Parathyroid adenoma (tissue), 2 donors: ENCODE measurements at regions not wholly inside any gene's neighbourhood (a gene's known extent, or its start where the extent isn't known, plus 50 kb on each side); places are given as distances from the start of the nearest gene placed in this dataset.

ENCODE experiments used
- H2AFZ ChIP-seq: fragments of 300-600 bp; sonication (generic); one replicate; pipeline ENCODE4 v1.7.0; 2017; ENCODE audit warnings: antibody characterized with exemption, mild to moderate bottlenecking
- H3K27ac ChIP-seq: fragments of 300-600 bp; sonication (generic); one replicate; pipeline ENCODE4 v1.7.0; 2017
- H3K27me3 ChIP-seq: fragments of 300-600 bp; sonication (generic); one replicate; pipeline ENCODE4 v1.7.0; 2017; ENCODE audit warnings: low read length; ENCODE audit not compliant: control insufficient read depth, insufficient read depth
- H3K36me3 ChIP-seq: fragments of 300-600 bp; sonication (generic); one replicate; pipeline ENCODE4 v1.7.0; 2017; ENCODE audit warnings: low read length; ENCODE audit not compliant: control insufficient read depth, insufficient read depth
- H3K4me1 ChIP-seq: fragments of 300-600 bp; sonication (generic); one replicate; pipeline ENCODE4 v1.7.0; 2017; ENCODE audit warnings: control low read depth
- H3K4me2 ChIP-seq: fragments of 300-600 bp; sonication (generic); one replicate; pipeline ENCODE4 v1.7.0; 2017; ENCODE audit warnings: low read length
- H3K4me3 ChIP-seq: fragments of 300-600 bp; sonication (generic); one replicate; pipeline ENCODE4 v1.7.0; 2017; ENCODE audit warnings: low read depth, low read length
- H3K79me2 ChIP-seq: fragments of 300-600 bp; sonication (generic); one replicate; pipeline ENCODE4 v1.7.0; 2017; ENCODE audit warnings: control low read depth
- H3K9ac ChIP-seq: fragments of 300-600 bp; sonication (generic); one replicate; pipeline ENCODE4 v1.7.0; 2017; ENCODE audit warnings: mild to moderate bottlenecking
- H3K9me3 ChIP-seq: fragments of 300-600 bp; sonication (generic); one replicate; pipeline ENCODE4 v1.7.0; 2017; ENCODE audit warnings: low read length; ENCODE audit not compliant: control insufficient read depth
- CTCF ChIP-seq: fragments of 300-600 bp; sonication (generic); IDR thresholded peaks from one replicate; pipeline ENCODE4 v1.7.0; 2017; ENCODE audit warnings: antibody characterized with exemption, mild to moderate bottlenecking
- donor health status: primary hyperparathyroidism.

DNA sequence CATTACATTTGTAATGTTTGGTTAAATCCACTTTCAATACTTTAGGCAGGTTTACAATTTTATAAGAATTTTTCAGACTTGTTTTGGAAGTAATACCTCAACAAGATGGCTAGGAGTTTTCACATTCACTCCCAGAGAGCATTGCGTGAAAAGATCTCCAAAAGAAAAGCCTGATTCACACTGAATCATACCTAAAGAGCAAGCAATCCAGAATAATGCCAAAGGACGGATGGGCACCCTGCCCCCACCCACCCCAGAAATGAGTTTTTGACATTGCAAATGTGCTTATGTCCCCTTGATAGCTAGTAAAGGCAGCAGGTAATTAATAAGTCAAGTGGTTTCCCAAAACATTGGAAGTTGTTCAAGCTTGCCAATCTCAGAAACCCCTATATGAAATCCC is 557.7 kb upstream of the TENM3 start:
- H3K4me1 ChIP-seq: no peaks in the 10 kb centered on the region
- no peak for TF ChIP-seq CTCF
- H3K27ac ChIP-seq: no peak overlapping the region
- H2AFZ ChIP-seq: no peak overlapping the region
- H3K36me3 ChIP-seq: no peaks in the 10 kb centered on the region
- no peak overlapping the region for H3K9ac ChIP-seq
- H3K27me3 ChIP-seq: no peaks in the 10 kb centered on the region
- no peaks in the 10 kb centered on the region for H3K9me3 ChIP-seq
- no peak overlapping the region for H3K4me2 ChIP-seq
- H3K4me3 ChIP-seq: no peak overlapping the region
- H3K79me2 ChIP-seq: no peaks in the 10 kb centered on the region

- H2AFZ ChIP-seq: no peak overlapping the region
- no peaks in the 10 kb centered on the region for H3K4me1 ChIP-seq
- H3K4me3 ChIP-seq: no peak overlapping the region
- no peak overlapping the region for H3K27ac ChIP-seq
- H3K4me2 ChIP-seq: no peak overlapping the region
- no peaks in the 10 kb centered on the region for H3K9me3 ChIP-seq
- H3K9ac ChIP-seq: no peak overlapping the region
- H3K79me2 ChIP-seq: no peaks in the 10 kb centered on the region
- no peaks in the 10 kb centered on the region for H3K36me3 ChIP-seq
- no peaks in the 10 kb centered on the region for H3K27me3 ChIP-seq
- no peak for TF ChIP-seq CTCF
Observed at GRCh38 chr4:181685911-181686310, 557.3 kb upstream of the TENM3 start.

DNA sequence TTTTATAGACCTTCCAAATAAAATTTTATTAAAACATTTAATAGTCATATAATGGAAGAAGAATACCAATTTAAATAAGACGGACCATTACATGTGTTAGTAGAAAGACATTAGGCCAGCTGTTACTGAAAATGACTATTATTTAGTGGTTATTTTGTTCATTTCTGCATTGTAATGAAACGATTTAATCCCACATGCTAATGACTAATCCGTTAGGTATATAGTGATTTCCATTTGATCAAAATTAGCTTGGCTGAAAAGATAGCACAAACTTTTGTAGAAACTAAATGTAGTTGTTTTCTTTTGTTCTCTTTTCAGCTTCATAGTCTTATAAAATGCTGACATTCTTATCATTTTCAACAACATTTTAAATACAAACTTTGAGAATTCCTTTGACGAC is 556.1 kb upstream of the TENM3 start:
- no peak for TF ChIP-seq CTCF
- Histone ChIP-seq H3K4me1 (no peaks in the 10 kb centered on the region), H3K27me3 (no peaks in the 10 kb centered on the region), H3K9ac (no peak overlapping the region), H3K79me2 (no peaks in the 10 kb centered on the region), H3K9me3 (no peaks in the 10 kb centered on the region), H3K4me2 (no peak overlapping the region), H3K36me3 (no peaks in the 10 kb centered on the region), H2AFZ (no peak overlapping the region), H3K4me3 (no peak overlapping the region), H3K27ac (no peak overlapping the region)

DNA sequence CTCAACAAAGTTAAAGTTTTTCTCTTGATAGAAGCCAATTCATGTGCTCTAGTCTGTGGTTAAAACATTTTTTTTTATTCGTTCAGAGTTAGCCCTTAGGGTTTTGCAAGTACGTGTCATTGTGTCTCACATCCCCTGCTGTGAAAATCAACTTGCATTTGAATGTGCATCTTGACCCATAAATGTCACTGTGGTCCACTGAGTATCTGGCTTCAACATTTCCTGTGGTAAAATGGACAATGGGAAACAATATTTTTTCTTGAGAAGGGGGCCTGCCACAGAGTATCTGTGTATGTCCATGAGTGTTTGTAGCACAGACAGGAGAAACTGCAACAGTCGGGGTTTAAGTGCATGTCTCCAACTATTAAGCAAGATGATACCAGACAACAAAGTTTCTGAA is 554.8 kb upstream of the TENM3 start:
- no peak overlapping the region for H3K27ac ChIP-seq
- no peaks in the 10 kb centered on the region for H3K9me3 ChIP-seq
- H2AFZ ChIP-seq: no peak overlapping the region
- no peaks in the 10 kb centered on the region for H3K79me2 ChIP-seq
- H3K4me1 ChIP-seq: no peaks in the 10 kb centered on the region
- H3K4me2 ChIP-seq: no peak overlapping the region
- TF ChIP-seq CTCF: no peak
- no peaks in the 10 kb centered on the region for H3K36me3 ChIP-seq
- H3K4me3 ChIP-seq: no peak overlapping the region
- no peaks in the 10 kb centered on the region for H3K27me3 ChIP-seq
- no peak overlapping the region for H3K9ac ChIP-seq

DNA sequence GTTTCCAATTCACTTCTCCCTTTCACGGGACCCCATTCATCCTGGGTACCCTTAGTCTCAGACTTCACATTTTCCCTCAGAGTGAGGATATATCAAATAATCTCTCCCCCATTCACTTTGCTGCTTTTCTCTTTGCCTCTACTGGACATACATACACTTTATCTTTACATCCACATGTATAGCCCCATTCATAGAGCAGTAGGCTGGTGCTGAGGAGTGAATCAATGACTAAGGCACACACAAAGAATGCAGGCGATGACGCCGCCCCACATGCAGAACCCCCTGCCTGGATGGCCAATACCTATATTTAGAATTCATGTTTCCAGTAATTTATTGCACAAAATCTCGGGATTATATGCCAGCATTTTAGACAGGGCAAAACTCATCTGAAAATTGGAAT is 554.3 kb upstream of the TENM3 start:
- Histone ChIP-seq H3K9me3 (no peaks in the 10 kb centered on the region), H2AFZ (no peak overlapping the region), H3K27me3 (no peaks in the 10 kb centered on the region), H3K4me3 (no peak overlapping the region), H3K4me1 (no peaks in the 10 kb centered on the region), H3K4me2 (no peak overlapping the region), H3K79me2 (no peaks in the 10 kb centered on the region), H3K27ac (no peak overlapping the region), H3K36me3 (no peaks in the 10 kb centered on the region), H3K9ac (no peak overlapping the region)
- no peak for TF ChIP-seq CTCF
